ENCODE measurements at regions not wholly inside any gene's neighbourhood (a gene's known extent, or its start where the extent isn't known, plus 50 kb on each side); places are given as distances from the start of the nearest gene placed in this dataset.

DNA sequence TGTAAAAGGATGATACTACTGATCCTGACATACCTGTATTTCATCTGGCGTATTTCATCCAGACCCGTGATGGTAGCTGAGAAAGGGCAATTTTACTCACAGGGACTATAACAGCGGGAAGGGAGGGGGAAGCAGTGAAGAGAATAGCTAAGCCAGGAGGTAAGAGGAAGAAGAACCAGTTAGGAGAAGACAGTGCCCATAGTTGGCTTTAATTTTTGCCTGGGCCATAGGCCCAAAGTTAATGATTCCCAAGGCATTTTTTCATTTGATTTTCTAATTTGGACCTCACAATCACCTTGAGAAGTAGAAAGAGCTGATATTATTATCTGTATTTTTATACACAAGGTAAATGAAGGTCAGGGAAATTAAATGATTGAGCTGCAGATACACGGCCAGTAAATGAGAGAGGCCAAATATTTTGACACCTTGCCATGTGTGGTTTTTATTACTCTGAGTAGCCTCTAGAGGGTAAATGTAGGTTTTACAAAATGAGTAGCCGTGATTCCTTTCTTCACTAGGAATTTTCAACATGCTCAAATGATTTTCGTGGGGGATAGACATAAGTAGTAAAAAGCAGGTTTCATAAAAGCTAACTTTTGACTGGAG is 382.2 kb downstream of the FUT8 start:
- no peak for DNase-seq (ENCODE audit: low read depth in 2 of 2)

DNA sequence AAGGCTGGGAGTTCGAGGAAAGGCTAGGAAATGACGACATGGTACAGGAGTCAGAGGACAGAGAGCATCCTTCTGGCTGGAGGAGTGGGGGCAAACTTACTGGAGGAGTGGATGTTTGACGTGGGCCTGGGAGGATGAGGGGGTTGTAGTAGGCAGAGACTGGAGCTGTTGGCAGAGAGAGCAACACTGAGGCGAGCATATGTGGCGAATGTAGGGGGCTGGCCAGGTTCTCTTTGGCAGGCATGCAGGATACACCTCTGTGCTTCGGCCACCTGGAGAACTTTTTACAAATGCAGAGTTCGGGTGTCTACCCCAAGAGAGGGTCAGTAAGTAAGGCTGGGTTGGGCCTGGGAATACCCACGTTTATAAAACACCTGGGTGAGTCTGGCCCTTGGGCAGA is 385.7 kb downstream of the FUT8 start:
- DNase-seq (ENCODE audit: low read depth in 2 of 2), result no peak

DNA sequence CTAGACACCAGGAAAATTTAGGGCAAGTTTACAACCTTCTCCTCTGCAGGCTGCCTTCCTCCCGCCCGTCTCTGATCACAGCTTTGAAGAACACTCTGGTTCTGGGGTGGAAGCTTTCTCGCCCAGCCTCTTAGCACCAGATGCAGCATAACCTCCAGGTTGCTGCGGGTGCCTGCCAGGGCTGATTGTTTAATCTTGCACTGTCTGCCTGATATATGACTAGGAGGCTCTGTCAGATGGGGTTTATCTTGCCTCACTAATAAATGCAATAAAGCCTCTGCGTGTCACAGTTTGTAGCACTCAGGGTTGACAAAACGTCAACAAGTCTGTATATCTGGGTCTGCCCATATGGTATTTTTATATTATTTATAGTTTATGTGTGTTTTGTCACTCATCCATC is 388.2 kb downstream of the FUT8 start:
- no peak for DNase-seq (ENCODE audit: low read depth in 2 of 2)

DNA sequence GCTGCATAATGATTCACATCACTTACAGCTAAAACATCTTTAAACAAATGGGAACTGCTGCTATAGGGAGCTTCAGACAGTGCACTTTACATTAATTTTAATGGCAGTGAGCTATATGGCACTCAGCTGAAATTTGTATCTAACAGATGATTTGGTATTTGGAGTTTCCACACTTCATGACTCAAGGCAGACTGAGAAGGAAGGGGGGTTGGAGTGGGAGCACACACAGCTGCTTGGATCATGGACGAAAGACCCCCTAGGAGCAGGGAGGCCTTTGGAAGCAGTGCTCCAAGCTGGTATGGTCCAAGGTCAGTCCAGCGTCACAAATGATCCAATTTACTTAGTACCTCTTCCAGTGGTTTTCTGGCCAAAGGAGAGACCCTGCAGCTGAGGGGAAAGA is 389.7 kb downstream of the FUT8 start:
- no peak for DNase-seq (ENCODE audit: low read depth in 2 of 2)

DNA sequence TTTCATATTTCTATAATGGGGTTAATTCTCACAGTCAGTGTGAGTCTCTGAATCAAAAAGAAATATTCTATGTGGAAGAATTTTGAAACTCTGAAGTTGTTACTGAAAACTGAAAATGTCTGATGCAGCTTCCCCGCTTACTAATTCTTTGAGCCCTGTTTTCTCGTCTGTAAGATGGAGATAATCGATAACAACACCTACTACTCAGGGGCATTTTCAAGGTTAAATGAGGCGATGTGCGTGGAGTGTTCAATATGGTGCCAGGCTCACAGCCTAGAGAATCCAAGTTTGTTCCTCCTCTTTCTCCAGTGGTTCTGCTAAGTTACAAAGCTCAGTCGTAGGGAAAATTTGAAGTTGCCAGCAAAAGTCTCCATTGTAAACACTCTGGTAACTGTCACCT is 391.4 kb downstream of the FUT8 start:
- no peak for DNase-seq (ENCODE audit: low read depth in 2 of 2)

DNA sequence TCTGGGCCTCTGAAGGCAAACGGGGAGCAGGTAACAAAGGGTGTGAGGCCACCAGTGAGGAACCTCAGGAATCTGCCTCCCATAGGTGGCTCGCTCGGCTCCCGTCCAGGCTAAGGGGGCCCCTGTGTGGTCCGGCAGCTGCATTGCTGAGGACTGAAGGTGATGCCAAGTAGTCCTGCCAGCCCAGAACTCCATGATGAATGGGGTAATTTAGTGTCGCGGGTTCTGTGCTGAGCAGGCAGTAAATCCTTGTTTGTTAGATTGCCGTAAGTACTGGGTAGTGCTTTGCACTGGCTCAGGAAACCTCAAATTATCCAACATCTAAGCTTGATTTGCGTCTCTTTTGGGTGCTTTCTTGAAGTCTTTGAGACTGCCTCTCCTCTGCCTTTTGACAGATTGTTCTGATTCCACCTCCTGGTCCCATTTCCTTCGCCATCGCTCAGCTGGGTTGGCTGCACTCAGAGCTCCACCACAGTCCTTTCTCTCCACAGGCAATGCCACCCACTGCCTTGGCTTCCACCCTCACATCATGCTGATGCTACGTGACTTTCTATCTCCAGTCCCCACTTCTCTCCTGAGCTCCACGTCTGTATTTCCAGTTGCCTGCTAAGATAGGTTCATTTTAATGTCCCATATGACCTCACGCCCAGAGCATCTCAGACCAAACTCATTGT is 392.0 kb downstream of the FUT8 start:
- no peak for DNase-seq (ENCODE audit: low read depth in 2 of 2)

DNA sequence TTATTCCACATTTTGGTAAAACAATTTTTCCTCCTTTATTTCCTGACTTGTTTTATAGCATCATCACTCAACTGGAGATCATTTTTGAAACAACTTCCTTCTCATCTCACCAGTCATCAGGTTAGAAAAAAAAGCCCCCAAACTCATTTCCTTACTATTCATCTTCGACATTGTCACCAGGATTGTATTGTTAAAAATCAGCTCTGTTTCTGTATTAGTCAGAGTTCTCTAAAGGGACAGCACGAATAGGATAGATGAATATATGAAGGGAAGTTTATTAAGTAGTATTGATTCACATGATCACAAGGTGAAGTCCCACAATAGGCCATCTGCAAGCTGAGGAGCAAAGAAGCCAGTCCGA is 392.6 kb downstream of the FUT8 start:
- no peak for DNase-seq (ENCODE audit: low read depth in 2 of 2)

DNA sequence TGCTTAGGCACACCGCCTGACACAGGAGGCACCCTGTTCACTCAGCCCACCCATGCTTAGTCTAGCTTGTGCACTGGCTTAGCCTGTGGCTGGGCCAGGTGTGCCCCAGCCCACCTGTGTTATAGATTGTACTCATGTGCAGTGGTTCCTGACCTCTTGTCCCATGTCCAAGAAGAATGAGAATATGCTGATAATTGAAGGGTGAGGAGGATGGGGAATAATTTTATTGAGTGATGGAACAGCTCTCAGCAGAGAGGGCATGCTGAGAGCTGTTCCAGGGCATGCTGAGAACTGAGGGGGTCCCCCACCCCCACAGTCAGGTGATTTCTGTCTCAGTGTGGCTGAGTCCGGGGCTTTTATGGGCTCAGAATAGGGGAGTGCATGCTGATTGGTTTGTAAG is 395.9 kb downstream of the FUT8 start:
- DNase-seq (ENCODE audit: low read depth in 2 of 2), result no peak

DNA sequence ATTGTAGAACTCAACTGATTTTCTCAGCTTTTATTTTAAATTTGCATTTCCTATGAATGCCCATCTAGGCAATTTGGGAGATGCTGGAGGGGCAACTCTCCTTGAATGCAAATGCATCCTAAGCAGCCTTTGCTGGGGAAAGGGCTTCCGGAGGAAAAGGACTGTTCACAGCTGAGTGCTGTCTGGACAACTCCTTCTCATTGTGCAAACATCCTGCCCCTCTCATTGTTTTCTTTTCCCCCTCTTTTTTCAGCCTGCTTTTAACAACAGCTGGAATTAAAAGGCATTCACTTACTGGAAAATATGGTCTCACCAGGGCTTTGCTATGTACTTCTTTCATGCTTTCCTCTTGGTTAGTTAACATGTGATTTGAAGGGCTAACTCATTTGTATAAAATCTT is 397.8 kb downstream of the FUT8 start:
- no peak for DNase-seq (ENCODE audit: low read depth in 2 of 2)

DNA sequence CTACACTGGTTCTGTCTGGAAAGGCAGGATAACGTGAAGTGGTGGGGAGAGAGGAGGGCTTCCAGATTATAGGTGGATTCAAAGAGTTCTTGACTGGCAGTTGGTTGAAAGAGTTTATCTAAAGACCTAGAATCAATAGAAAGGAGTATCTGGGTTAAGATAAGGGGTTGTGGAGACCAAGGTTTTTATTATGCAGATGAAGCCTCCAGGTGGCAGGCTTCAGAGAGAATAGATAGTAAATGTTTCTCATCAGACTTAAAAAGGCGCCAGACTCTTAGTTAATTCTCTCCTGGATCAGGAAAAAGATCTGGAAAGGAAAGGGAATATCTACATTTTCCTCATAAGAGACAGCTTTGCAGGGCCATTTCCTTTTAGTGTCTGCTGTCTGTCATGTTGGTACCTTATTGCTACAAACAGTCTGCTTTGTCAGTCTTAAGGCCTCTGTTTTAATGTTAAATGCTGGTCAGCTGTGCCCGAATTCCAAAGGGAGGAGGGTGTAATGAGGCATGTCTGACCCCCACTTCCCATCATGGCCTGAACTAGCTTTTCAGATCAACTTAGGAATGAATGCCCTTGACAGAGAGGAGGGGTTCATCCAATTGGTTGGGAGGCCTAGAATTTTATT is 401.3 kb downstream of the FUT8 start:
- DNase-seq (ENCODE audit: low read depth in 2 of 2), result no peak

DNA sequence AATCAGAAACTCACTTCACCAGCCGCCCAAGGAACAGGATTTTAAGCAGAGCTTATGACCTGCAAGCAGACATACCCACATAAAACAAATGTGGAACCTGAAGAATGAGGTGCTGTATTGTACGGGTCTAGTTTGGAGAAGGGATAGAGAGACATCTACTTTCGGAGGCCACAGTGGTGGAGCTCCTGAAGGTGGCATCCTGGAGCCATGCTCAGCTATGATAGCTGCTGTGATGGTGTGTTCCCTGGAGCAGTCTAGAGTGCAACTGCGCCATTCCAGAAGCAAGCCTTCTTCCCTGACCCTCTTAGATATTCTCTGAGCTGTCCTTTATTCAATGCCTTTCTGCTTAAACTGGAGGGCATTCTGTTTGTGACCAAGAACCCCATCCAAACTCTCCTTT is 402.6 kb downstream of the FUT8 start:
- DNase-seq (ENCODE audit: low read depth in 2 of 2), result no peak

DNA sequence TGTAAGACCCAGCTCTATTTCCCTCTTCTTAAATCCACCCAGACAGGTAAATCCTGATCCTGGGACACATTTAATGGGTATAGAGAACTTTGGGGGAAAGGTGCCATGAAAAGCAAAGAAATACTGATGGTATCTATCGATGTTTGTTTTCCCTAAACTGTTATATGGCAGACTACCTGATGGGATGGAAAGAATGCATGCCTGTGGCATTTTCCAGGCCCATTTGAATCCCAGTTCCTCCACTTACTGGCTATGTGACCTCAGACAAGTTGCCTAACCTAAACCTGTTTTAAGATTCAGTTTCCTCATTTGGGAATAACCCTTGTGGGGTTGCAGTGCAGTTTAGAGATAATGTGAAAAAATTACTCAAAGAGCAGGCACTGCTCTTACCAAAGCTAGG is 404.5 kb downstream of the FUT8 start:
- DNase-seq (ENCODE audit: low read depth in 2 of 2), result no peak

DNA sequence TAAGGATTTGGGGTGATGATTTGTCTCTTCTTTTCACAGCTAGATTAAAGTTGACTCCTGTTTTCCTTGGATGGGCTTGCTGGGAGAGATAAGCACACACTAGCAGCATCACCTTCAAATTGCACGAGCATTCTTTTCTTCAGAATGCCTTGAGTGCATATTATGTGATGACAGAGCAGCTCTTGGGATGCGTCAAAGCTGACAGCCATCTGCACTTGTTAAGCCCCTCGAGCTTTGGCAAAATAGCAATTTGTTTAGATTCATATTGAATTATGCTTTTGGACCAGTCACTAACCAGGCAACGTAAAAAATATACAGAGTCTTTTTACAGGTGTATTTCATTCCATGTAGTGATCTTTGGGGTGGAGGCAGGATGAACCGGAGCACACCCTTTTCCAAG is 407.0 kb downstream of the FUT8 start:
- DNase-seq (ENCODE audit: low read depth in 2 of 2), result no peak

DNA sequence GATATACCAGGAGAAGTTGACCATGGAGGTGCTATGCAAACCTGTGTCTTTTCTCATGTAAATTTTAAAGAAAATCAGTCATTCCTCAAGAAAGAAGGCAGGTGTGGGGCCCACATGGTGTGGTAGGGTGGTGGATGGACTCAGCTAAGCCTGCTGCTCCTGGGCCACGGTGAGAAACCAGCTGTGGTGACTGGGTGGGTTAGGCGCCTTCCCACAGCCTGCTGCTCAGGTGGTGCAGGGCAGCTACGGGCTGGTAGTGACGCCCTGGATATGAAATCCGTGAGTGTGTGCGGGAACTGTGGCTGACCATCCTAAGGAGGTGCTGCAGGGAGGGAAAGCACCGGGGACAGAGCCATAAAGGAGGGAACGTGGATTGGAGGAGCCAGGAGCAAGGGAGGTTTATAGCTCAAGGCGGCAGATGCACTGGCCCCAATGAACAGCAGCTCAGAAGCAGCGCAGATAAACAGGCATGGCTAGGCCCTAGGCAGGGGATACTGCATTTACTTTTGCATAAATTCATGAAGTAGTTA is 408.8 kb downstream of the FUT8 start:
- no peak for DNase-seq (ENCODE audit: low read depth in 2 of 2)

DNA sequence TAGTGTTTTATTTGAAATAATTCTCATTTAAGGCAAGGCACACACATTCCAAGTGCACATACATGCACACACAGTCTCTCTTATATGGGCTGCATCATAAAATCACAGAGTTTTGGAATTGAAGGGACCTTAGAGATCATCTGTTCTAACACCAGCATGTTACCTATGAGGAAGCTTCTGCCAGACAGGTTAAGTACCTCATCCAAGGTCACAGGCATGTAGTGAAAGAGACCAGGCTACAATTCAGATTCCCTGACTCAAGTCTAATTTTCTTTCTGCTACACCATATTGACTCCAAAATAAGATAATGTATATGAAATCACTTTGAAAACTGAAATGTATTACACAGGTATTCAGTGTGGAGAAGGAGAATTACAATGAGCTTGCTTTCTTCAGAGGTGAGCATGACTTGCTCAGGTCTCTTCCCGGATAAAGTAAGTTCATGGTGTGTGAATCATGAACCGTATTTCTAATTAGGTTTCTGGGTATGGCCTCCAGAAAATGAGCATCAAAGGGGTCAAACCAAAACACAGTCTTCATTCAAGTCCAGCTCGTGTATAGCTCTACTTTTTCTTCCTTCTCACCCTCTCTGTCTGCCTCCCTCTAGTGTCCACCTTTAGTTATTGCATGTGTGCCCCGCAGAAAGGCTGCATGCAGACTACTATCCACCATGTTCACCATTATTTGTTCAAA is 411.9 kb downstream of the FUT8 start:
- DNase-seq (ENCODE audit: low read depth in 2 of 2), result peak; percentile 15 to 25

DNA sequence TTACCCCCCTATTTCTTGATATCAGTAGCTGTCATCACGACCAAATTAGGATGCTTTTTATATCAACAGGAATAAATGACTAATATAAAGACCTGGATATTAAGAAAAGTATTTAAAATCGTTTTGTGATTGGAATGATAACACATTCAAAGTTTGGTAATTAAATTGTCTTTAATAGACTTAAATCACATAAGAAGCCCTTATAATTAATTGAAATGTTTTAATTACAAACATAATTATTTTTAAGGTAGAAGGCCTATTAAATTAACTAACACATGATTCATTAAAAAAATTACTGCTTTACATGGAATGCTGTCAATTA is 412.4 kb downstream of the FUT8 start:
- DNase-seq (ENCODE audit: low read depth in 2 of 2), result no peak

DNA sequence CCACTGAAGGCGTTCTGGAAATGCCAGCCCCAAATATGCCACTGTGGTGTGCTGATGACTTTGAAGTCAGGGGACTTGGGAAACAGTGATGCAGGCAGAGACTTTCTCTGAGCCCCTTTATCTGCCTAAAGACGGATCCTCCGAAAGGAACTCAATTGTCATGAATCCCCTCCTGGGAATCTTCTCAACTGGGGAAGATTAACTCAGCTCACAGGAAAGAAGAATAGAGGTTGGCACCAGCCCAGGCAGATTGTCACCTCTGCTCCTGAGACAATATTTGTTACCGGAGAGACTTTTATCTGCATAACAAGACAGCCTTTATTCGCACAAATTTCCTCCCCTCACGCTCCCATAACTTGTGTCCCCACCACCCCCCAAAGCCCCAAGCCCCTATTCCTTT is 414.4 kb downstream of the FUT8 start:
- DNase-seq (ENCODE audit: low read depth in 2 of 2), result no peak

DNA sequence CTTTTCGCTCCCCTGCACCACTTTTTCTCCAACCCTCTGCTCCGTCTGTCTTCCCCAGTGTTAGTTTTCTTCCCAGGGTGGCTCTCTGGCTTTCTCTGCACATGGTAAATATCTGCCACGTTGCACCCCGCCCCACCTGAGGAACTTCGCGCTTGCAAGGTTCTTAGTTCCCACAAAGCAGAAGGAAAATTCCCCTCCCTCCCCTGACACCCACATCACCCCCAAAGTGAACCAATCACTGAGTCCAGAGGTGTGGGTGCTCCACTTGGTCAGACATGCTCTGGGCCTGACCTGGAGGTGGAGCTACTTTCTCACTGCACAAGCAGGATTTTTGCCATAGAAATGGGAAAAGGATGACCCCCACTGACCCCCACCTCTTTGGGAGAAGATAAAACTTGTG is 415.0 kb downstream of the FUT8 start:
- DNase-seq (ENCODE audit: low read depth in 2 of 2), result no peak

DNA sequence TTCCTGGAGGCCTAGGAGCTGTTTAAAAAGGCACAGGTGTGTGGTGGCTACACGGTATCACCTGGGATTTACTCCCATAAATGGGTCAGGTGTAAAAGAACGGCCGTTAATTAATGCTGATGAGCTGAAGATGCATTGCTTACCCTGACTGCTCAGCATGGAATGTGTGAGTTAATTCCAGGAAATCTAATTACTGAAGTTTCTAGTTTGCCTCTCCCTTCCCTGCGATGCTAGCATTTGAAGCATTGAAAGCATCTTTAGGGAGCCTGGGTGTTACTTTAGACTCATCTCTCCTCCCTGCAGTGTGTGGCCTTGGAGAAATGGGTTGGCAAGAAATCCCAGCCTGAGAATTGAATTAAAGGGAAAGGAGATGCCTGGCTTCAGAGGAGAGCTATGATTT is 415.9 kb downstream of the FUT8 start:
- no peak for DNase-seq (ENCODE audit: low read depth in 2 of 2)

DNA sequence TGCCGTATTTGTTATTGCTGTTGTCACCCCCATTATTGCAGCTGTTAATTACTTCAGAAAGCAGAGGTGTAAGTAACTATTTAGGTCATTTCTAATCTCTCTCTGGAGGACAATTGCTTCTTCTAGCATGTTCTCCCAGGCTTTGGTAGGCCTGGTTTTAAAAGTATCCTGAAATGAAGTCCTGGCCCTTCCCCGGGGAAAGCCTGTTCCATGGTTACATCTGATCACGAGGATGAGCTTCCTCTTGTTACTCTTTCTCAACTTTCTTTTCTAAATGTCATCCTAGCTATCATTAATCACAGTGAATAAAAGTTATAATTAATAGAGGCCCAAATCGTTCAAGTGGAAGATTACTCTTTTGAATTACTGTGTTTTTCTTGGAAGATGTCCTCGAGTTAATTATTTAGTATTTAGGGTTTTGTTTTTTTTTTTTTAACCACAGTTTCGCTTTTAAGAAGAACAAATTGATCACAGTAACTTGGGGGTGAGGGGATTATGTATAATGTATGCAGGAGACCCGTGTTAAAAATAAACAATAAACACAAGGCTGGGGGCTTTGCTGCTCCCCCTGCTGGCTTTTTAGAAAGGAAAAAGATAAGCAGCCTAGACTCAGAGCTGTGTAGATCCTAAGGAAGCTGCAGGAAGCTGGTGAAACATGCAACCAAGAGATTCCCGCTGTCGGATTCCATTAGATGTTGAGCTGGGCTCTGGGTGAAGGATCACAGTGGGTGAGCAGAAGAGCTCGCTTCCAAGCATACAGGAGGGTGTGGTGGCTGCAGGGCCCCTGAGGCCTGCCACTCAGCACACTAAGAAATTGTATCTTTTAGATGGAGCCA is 420.1 kb downstream of the FUT8 start:
- no peak for DNase-seq (ENCODE audit: low read depth in 2 of 2)

DNA sequence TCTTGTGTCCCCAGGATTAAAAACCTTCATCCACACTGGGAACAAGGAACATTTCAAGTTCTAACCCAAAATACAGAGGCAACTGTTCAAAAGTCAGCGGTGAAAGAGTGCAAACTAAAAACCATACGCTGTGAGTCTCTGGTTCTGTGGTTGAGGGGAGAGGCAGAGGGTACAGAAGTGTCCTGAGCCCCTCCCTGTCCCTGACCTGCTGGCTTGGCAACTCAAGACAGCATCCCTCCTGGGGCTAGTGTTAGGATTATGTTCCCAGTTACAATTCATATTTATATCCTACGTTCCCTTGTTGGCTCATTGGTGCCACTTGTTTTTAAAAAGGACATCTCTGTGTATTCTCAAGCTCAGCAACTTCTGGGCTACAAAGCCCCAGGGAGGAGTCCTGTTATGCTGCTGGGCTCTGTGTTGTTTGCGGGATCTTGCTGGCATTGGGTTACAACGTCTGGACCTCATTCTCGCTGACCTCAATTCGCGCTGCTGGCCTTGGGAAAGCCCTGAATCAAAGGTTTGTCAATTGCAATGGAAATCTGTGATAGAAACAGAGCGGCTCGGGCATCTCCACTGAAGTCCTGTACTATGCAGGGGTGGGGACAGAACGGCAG is 420.8 kb downstream of the FUT8 start:
- DNase-seq (ENCODE audit: low read depth in 2 of 2), result no peak

DNA sequence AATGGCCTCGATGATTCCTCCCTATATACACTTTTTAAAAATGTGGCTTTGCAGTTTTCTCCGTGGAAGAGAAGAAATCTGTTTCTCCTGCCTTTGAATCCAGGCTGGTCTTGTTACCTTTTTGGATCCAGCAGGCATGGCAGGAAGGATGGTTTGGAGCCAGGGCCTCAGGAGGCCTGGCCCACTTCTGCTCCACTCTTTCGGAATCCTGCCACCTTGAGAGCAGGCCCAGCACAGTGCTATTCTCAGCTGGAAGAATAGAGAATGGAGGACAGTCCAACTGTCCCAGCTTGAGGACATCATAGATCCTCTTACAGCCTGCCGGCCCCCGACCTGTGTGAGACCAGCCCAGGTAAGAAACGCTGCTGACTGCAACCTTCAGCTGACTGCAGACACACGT is 421.5 kb downstream of the FUT8 start:
- no peak for DNase-seq (ENCODE audit: low read depth in 2 of 2)

Measured in stimulated activated CD4-positive, alpha-beta T cell treated with anti-CD3 and anti-CD28 coated beads, Interleukin-1b, Interleukin-23, amount 100 ng/mL, for 1 hour (primary cell).